Liver (tissue), 8 donors: ENCODE measurements at regions not wholly inside any gene's neighbourhood (a gene's known extent, or its start where the extent isn't known, plus 50 kb on each side); places are given as distances from the start of the nearest gene placed in this dataset.

Source experiments
- DNase-seq: peaks from one replicate; pipeline ENCODE4 v3.0.0-alpha.2; 2017; ENCODE audit warnings: low spot score
- H3K27ac ChIP-seq, 2 donors: one replicate each; pipeline ENCODE4 v1.7.0; 2013; ENCODE audit warnings: inconsistent platforms in 2 of 2, low read length in 2 of 2, control low read depth in 1 of 2, low read depth in 1 of 2, mild to moderate bottlenecking in 1 of 2
- H3K27me3 ChIP-seq, 4 donors: one replicate each; pipeline versions ENCODE4 v1.6.1 to v1.7.0; 2013; ENCODE audit warnings: low read length in 3 of 4, inconsistent platforms in 1 of 4, mild to moderate bottlenecking in 1 of 4, moderate library complexity in 1 of 4; ENCODE audit not compliant: control insufficient read depth in 4 of 4, insufficient read depth in 4 of 4
- H3K36me3 ChIP-seq, 4 donors: one replicate each; pipeline versions ENCODE4 v1.6.1 to v1.7.0; 2013; ENCODE audit warnings: low read length in 3 of 4, mild to moderate bottlenecking in 3 of 4, low read depth in 1 of 4, moderate library complexity in 1 of 4; ENCODE audit not compliant: control insufficient read depth in 4 of 4, insufficient read depth in 3 of 4
- H3K4me1 ChIP-seq, 4 donors: one replicate each; pipeline versions ENCODE4 v1.6.1 to v1.7.0; 2013; ENCODE audit warnings: low read length in 3 of 4, mild to moderate bottlenecking in 3 of 4, moderate library complexity in 1 of 4; ENCODE audit not compliant: control insufficient read depth in 4 of 4, insufficient read depth in 4 of 4
- H3K4me3 ChIP-seq, 3 donors: one replicate each; pipeline versions ENCODE4 v1.6.1 to v1.7.0; 2013; ENCODE audit warnings: low read length in 3 of 3, control low read depth in 1 of 3, low read depth in 1 of 3, mild to moderate bottlenecking in 1 of 3
- H3K9ac ChIP-seq, 2 donors: one replicate each; pipeline ENCODE4 v1.7.0; 2013; ENCODE audit warnings: low read length in 2 of 2, mild to moderate bottlenecking in 2 of 2, moderate library complexity in 2 of 2, control low read depth in 1 of 2, low read depth in 1 of 2
- H3K9me3 ChIP-seq, 4 donors: one replicate each; pipeline versions ENCODE4 v1.6.1 to v1.7.0; 2013; ENCODE audit warnings: low read length in 3 of 4; ENCODE audit not compliant: control insufficient read depth in 4 of 4
- ATF3 ChIP-seq: IDR thresholded peaks from 2 replicates; pipeline ENCODE4 v1.6.1; 2016; ENCODE audit warnings: antibody characterized with exemption
- EGR1 ChIP-seq, 2 donors: IDR thresholded peaks; 2 replicates each; pipeline ENCODE4 v1.6.1; 2016 to 2018; ENCODE audit warnings: antibody characterized with exemption in 2 of 2, low read depth in 2 of 2
- FOXA1 ChIP-seq: IDR thresholded peaks from 2 replicates; pipeline ENCODE4 v1.6.1; 2016; ENCODE audit warnings: antibody characterized with exemption
- FOXA2 ChIP-seq: IDR thresholded peaks from 2 replicates; pipeline ENCODE4 v1.6.1; 2016; ENCODE audit warnings: antibody characterized with exemption
- GABPA ChIP-seq, 2 donors: IDR thresholded peaks in 1 of 2; conservative IDR thresholded peaks in 1 of 2; 2 replicates each; pipeline ENCODE4 v1.6.1; 2016; ENCODE audit warnings: antibody characterized with exemption in 2 of 2, mild to moderate bottlenecking in 1 of 2, moderate library complexity in 1 of 2
- HNF4A ChIP-seq, 2 donors: conservative IDR thresholded peaks; 2 replicates each; pipeline ENCODE4 v1.6.1; 2016; ENCODE audit warnings: antibody characterized with exemption in 2 of 2, mild to moderate bottlenecking in 2 of 2
- HNF4G ChIP-seq: IDR thresholded peaks from 2 replicates; pipeline ENCODE4 v1.6.1; 2016; ENCODE audit warnings: antibody characterized with exemption
- JUND ChIP-seq, 2 donors: IDR thresholded peaks; 2 replicates each; pipeline ENCODE4 v1.6.1; 2016; ENCODE audit warnings: antibody characterized with exemption in 2 of 2
- MAX ChIP-seq: IDR thresholded peaks from 2 replicates; pipeline ENCODE4 v1.6.1; 2016; ENCODE audit warnings: antibody characterized with exemption
- RAD21 ChIP-seq, 2 donors: IDR thresholded peaks; 2 replicates each; pipeline ENCODE4 v1.6.1; 2016; ENCODE audit warnings: antibody characterized with exemption in 2 of 2, mild to moderate bottlenecking in 2 of 2
- RXRA ChIP-seq, 2 donors: IDR thresholded peaks; 2 replicates each; pipeline ENCODE4 v1.6.1; 2017 to 2018; ENCODE audit warnings: antibody characterized with exemption in 2 of 2, mild to moderate bottlenecking in 1 of 2
- SP1 ChIP-seq: IDR thresholded peaks from 2 replicates; pipeline ENCODE4 v1.6.1; 2018; ENCODE audit warnings: antibody characterized with exemption, mild to moderate bottlenecking
- TAF1 ChIP-seq: conservative IDR thresholded peaks from 2 replicates; pipeline ENCODE4 v1.6.1; 2016; ENCODE audit warnings: antibody characterized with exemption, mild to moderate bottlenecking
- YY1 ChIP-seq: IDR thresholded peaks from 2 replicates; pipeline ENCODE4 v1.6.1; 2016; ENCODE audit warnings: antibody characterized with exemption, mild to moderate bottlenecking
- ZBTB33 ChIP-seq: IDR thresholded peaks from 2 replicates; pipeline ENCODE4 v1.6.1; 2016; ENCODE audit warnings: antibody characterized with exemption
- WGBS: extraction: QIAGEN DNeasy Blood & Tissue Kit; methylation state at CpG from one replicate; pipeline ENCODE4 v1.1.7; 2013; 5-methylcytosine and 5-hydroxymethylcytosine counted together
- TF ChIP-seq, protein P1 (sequence below): fragments of 150-350 bp; IDR thresholded peaks from 2 replicates; pipeline ENCODE4 v1.5.1; 2017; ENCODE audit warnings: improper control_type of control experiment, low read depth, low read length; ENCODE audit not compliant: missing input control
- TF ChIP-seq, protein P2 (sequence below): IDR thresholded peaks from 2 replicates; pipeline ENCODE4 v1.6.1; 2016; ENCODE audit warnings: antibody characterized with exemption, mild to moderate bottlenecking
- donor health status: healthy.
- donor health status: healthy.
- donor health status: healthy.
- donor health status: healthy.
- donor health status: healthy.

DNA sequence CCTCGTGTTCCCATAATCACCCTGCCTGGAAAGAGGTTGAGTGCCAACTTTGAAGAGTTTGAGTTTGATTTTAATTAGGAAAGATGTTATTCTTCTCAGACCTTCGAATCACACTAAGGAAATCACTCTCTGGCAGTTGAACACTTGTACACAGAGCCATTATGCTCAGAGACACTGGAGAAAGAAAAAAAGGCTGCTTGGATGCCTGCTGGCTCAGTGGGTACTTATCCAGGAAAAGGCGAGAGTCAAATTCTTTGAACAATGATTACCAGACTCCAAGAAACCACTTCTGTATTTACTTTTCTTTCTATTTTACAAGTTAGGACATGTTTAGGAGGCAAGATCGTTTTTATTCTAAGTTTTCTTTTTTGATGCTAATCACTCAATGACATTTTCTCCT is 438.5 kb upstream of the FAT3 start:
- Histone ChIP-seq H3K4me1 (no peaks in the 10 kb centered on the region), H3K9me3 (no peaks in the 10 kb centered on the region), H3K9ac (no peak overlapping the region), H3K27ac (no peak overlapping the region), H3K36me3 (no peaks in the 10 kb centered on the region), H3K4me3 (no peak overlapping the region), H3K27me3 (no peaks in the 10 kb centered on the region)
- WGBS, result 58% methylated on average over 4 of the region's 4 CpGs
- DNase-seq, result no peak
- TF ChIP-seq HNF4G (no peak), EGR1 (IDR thresholded peaks at IDR 0.05; ENCODE audit: low read depth in 2 of 2) (no peak)

DNA sequence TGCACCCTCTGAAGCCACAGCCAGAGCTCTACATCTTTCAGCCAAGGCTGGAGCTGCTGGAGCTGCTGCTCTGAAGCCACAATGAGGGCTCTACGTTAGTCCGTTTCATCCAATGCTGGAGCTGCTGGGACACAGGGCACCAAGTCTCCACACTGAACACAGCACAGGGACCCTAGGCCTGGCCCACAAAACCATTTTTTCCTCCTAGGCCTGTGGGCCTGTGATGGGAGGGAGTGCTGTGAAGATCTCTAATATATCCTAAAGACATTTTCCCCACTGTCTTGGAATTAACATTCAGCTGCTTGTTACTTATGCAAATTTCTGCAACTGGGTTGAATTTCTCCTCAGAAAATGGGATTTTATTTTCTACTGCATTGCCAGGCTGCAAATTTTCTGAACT is 441.4 kb upstream of the FAT3 start:
- TF ChIP-seq EGR1 (IDR thresholded peaks at IDR 0.05; ENCODE audit: low read depth in 2 of 2) (no peak), HNF4G (no peak), SP1 (no peak), HNF4A (conservative IDR thresholded peaks at IDR 0.05) (no peak), ZBTB33 (no peak), JUND (IDR thresholded peaks at IDR 0.05) (no peak), FOXA1 (no peak), TAF1 (no peak), YY1 (no peak), ATF3 (no peak), RXRA (IDR thresholded peaks at IDR 0.05) (no peak), FOXA2 (no peak), MAX (no peak)

DNA sequence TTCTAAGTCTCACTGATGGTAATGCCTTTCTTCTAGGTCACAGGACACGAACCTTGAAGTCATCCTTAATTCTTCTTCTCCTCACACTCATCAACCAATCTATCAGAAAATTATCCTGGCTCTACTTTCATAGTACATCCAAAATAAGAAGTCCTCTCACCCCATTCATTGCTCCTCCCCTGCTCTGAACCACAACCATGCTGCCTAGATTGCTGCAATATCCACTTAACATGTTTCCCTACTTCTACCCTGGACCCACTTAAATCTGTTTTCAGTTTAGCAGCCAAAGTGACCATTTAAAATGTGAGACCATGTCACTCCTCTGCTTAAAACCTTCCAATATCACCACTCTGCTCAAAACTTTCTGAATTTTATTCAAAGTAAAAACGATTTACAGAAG is 445.9 kb upstream of the FAT3 start:
- no peak overlapping the region for H3K4me3 ChIP-seq
- TF ChIP-seq MAX (no peak), RXRA (IDR thresholded peaks at IDR 0.05) (no peak), ZBTB33 (no peak), TAF1 (no peak), SP1 (no peak), GABPA (IDR thresholded peaks at IDR 0.05 in 1 of 2, conservative IDR thresholded peaks at IDR 0.05 in 1 of 2) (no peak), JUND (IDR thresholded peaks at IDR 0.05) (no peak), ATF3 (no peak), FOXA1 (no peak), RAD21 (IDR thresholded peaks at IDR 0.05) (no peak), YY1 (no peak), FOXA2 (no peak), HNF4G (no peak)
- TF ChIP-seq, protein P1, sequence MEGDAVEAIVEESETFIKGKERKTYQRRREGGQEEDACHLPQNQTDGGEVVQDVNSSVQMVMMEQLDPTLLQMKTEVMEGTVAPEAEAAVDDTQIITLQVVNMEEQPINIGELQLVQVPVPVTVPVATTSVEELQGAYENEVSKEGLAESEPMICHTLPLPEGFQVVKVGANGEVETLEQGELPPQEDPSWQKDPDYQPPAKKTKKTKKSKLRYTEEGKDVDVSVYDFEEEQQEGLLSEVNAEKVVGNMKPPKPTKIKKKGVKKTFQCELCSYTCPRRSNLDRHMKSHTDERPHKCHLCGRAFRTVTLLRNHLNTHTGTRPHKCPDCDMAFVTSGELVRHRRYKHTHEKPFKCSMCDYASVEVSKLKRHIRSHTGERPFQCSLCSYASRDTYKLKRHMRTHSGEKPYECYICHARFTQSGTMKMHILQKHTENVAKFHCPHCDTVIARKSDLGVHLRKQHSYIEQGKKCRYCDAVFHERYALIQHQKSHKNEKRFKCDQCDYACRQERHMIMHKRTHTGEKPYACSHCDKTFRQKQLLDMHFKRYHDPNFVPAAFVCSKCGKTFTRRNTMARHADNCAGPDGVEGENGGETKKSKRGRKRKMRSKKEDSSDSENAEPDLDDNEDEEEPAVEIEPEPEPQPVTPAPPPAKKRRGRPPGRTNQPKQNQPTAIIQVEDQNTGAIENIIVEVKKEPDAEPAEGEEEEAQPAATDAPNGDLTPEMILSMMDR, result no peak
- TF ChIP-seq, protein P2, sequence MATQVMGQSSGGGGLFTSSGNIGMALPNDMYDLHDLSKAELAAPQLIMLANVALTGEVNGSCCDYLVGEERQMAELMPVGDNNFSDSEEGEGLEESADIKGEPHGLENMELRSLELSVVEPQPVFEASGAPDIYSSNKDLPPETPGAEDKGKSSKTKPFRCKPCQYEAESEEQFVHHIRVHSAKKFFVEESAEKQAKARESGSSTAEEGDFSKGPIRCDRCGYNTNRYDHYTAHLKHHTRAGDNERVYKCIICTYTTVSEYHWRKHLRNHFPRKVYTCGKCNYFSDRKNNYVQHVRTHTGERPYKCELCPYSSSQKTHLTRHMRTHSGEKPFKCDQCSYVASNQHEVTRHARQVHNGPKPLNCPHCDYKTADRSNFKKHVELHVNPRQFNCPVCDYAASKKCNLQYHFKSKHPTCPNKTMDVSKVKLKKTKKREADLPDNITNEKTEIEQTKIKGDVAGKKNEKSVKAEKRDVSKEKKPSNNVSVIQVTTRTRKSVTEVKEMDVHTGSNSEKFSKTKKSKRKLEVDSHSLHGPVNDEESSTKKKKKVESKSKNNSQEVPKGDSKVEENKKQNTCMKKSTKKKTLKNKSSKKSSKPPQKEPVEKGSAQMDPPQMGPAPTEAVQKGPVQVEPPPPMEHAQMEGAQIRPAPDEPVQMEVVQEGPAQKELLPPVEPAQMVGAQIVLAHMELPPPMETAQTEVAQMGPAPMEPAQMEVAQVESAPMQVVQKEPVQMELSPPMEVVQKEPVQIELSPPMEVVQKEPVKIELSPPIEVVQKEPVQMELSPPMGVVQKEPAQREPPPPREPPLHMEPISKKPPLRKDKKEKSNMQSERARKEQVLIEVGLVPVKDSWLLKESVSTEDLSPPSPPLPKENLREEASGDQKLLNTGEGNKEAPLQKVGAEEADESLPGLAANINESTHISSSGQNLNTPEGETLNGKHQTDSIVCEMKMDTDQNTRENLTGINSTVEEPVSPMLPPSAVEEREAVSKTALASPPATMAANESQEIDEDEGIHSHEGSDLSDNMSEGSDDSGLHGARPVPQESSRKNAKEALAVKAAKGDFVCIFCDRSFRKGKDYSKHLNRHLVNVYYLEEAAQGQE, result no peak

More for the DNA sequence above, 441.4 kb upstream of the FAT3 start:
- Histone ChIP-seq H3K27me3 (no peaks in the 10 kb centered on the region), H3K4me1 (no peaks in the 10 kb centered on the region), H3K36me3 (no peaks in the 10 kb centered on the region), H3K4me3 (no peak overlapping the region), H3K9me3 (no peaks in the 10 kb centered on the region), H3K27ac (no peak overlapping the region), H3K9ac (no peak overlapping the region)
- 97% methylated on average over 2 of the region's 2 CpGs for WGBS
- no peak for DNase-seq

More for the DNA sequence above, 445.9 kb upstream of the FAT3 start:
- Histone ChIP-seq H3K9ac (no peak overlapping the region), H3K9me3 (no peaks in the 10 kb centered on the region), H3K27me3 (no peaks in the 10 kb centered on the region), H3K27ac (no peak overlapping the region), H3K36me3 (no peaks in the 10 kb centered on the region), H3K4me1 (no peaks in the 10 kb centered on the region)
- no peak for DNase-seq
- WGBS, result 56% methylated on average over 2 of the region's 2 CpGs
